GM18502 (cell line): ENCODE measurements at regions not wholly inside any gene's neighbourhood (a gene's known extent, or its start where the extent isn't known, plus 50 kb on each side); places are given as distances from the start of the nearest gene placed in this dataset.

Experiments
- ATAC-seq: cut with Tn5 transposase; IDR thresholded peaks from one replicate; pipeline ENCODE4 v1.9.1; 2021; ENCODE audit warnings: mild to moderate bottlenecking; ENCODE audit not compliant: unreplicated experiment, poor library complexity

- ATAC-seq = peak; percentile 96
These were observed 167.6 kb upstream of the WWC1 start for GRCh38 chr5:168123631-168124528.

- no peak for ATAC-seq
These were observed 165.8 kb upstream of the WWC1 start for GRCh38 chr5:168125445-168126199.

- no peak for ATAC-seq
These were observed 164.8 kb upstream of the WWC1 start for GRCh38 chr5:168126606-168127005.

- no peak for ATAC-seq
These were observed 163.3 kb upstream of the WWC1 start for GRCh38 chr5:168128111-168128510.

- ATAC-seq = no peak
These were observed 162.9 kb upstream of the WWC1 start for GRCh38 chr5:168128557-168128956.

- ATAC-seq = no peak
These were observed 159.9 kb upstream of the WWC1 start for GRCh38 chr5:168131519-168131918.

GRCh38 chr5:168132241-168132641 is 159.2 kb upstream of the WWC1 start:
- no peak for ATAC-seq

- peak; percentile 99 for ATAC-seq
These were observed 155.5 kb upstream of the WWC1 start for GRCh38 chr5:168135897-168136296.

GRCh38 chr5:168136340-168136739 is 155.1 kb upstream of the WWC1 start:
- peak; percentile 29 for ATAC-seq

- peak; percentile 52 for ATAC-seq
These were observed 154.2 kb upstream of the WWC1 start for GRCh38 chr5:168137265-168137664.

- ATAC-seq = no peak
These were observed 151.2 kb upstream of the WWC1 start for GRCh38 chr5:168140241-168140640.

GRCh38 chr5:168142402-168142801 is 149.0 kb upstream of the WWC1 start:
- no peak for ATAC-seq

GRCh38 chr5:168143521-168143920 is 147.9 kb upstream of the WWC1 start:
- ATAC-seq = peak; percentile 83

GRCh38 chr5:168147106-168147505 is 144.3 kb upstream of the WWC1 start:
- ATAC-seq = no peak

GRCh38 chr5:168147568-168148360 is 143.7 kb upstream of the WWC1 start:
- ATAC-seq = no peak

GRCh38 chr5:168151041-168151440 is 140.4 kb upstream of the WWC1 start:
- no peak for ATAC-seq

- no peak for ATAC-seq
These were observed 138.8 kb upstream of the WWC1 start for GRCh38 chr5:168152660-168153059.

- no peak for ATAC-seq
These were observed 138.1 kb upstream of the WWC1 start for GRCh38 chr5:168153263-168153875.

GRCh38 chr5:168153876-168154270 is 137.6 kb upstream of the WWC1 start:
- no peak for ATAC-seq

GRCh38 chr5:168155585-168155984 is 135.9 kb upstream of the WWC1 start:
- ATAC-seq = no peak
